Caco-2 (cell line): ENCODE measurements at regions not wholly inside any gene's neighbourhood (a gene's known extent, or its start where the extent isn't known, plus 50 kb on each side); places are given as distances from the start of the nearest gene placed in this dataset.

ENCODE experiments used
- BruUV-seq: library from RNA; stranded (reverse); fragments of 400-500 nt; replicated peaks from 2 replicates; lab custom pipeline; 2021; lab: Mats Ljungman, UMichigan
- CTCF ChIA-PET: fragments of 300-600 bp; sonication (Branson Sonifier 250); formaldehyde crosslinking; loops from one replicate; lab custom pipeline; 2022; ENCODE audit warnings: antibody characterized with exemption; lab: Charles Lee
- POLR2A ChIA-PET: fragments of 300-600 bp; sonication (Branson Sonifier 250); formaldehyde crosslinking; loops from one replicate; lab custom pipeline; 2022; ENCODE audit warnings: antibody characterized with exemption; lab: Charles Lee
- DNase-seq, 2 experiments: peaks; one replicate each; pipeline versions ENCODE4 v3.0.0 to v3.0.0-alpha.2; 2020 to 2022
- H3K27me3 ChIP-seq: replicated peaks from 2 replicates; pipeline ENCODE4 v1.6.0; 2011; ENCODE audit warnings: low read length; ENCODE audit not compliant: control insufficient read depth, insufficient read depth
- H3K36me3 ChIP-seq: 2 replicates; pipeline ENCODE4 v1.5.1; 2011; ENCODE audit warnings: low read length; ENCODE audit not compliant: control insufficient read depth, insufficient read depth
- H3K4me1 ChIP-seq: fragments of 250-450 bp; sonication (Bioruptor Pico); 2 replicates; pipeline ENCODE4 v1.5.1; 2020; ENCODE audit warnings: mild to moderate bottlenecking
- H3K4me3 ChIP-seq: 2 replicates; pipeline ENCODE4 v1.5.1; 2011; ENCODE audit warnings: low read depth, mild to moderate bottlenecking, control low read depth, low read length
- H3K9me3 ChIP-seq: fragments of 250-450 bp; sonication (Bioruptor Pico); 2 replicates; pipeline ENCODE4 v1.5.1; 2020; ENCODE audit warnings: mild to moderate bottlenecking, moderate library complexity
- H3K27ac Mint-ChIP-seq: one replicate; pipeline ENCODE4 v1.8.0; 2022; ENCODE audit warnings: mixed read lengths; ENCODE audit not compliant: unreplicated experiment
- H3K27me3 Mint-ChIP-seq: one replicate; pipeline ENCODE4 v1.8.0; 2022; ENCODE audit warnings: mixed read lengths; ENCODE audit not compliant: insufficient read depth, unreplicated experiment
- H3K36me3 Mint-ChIP-seq: one replicate; pipeline ENCODE4 v1.8.0; 2022; ENCODE audit warnings: mild to moderate bottlenecking, mixed read lengths; ENCODE audit not compliant: insufficient read depth, unreplicated experiment
- H3K4me1 Mint-ChIP-seq: one replicate; pipeline ENCODE4 v1.8.0; 2022; ENCODE audit warnings: low read depth, mixed read lengths; ENCODE audit not compliant: unreplicated experiment
- H3K4me3 Mint-ChIP-seq: one replicate; pipeline ENCODE4 v1.8.0; 2022; ENCODE audit warnings: mild to moderate bottlenecking, moderate library complexity, mixed read lengths; ENCODE audit not compliant: unreplicated experiment
- H3K9me3 Mint-ChIP-seq: one replicate; pipeline ENCODE4 v1.8.0; 2022; ENCODE audit warnings: mixed read lengths; ENCODE audit not compliant: unreplicated experiment
- CTCF ChIP-seq, 2 experiments: fragments of 200-600 bp in 1 of 2; IDR thresholded peaks; 1 replicate in 1 of 2; 2 replicates in 1 of 2; pipeline versions ENCODE4 v1.5.1 to v1.8.0; 2011 to 2022; ENCODE audit warnings: antibody characterized with exemption in 1 of 2, control low read depth in 1 of 2, inconsistent platforms in 1 of 2, low read depth in 1 of 2, low read length in 1 of 2, mild to moderate bottlenecking in 1 of 2, moderate library complexity in 1 of 2; ENCODE audit not compliant: insufficient read depth in 1 of 2, severe bottlenecking in 1 of 2, unreplicated experiment in 1 of 2
- intact Hi-C: fragments of 100-400 bp; cut with micrococcal nuclease; formaldehyde crosslinking; loops from one replicate; pipeline ENCODE4 v1.10.0; 2022; ENCODE audit not compliant: unreplicated experiment

- Histone ChIP-seq H3K36me3 (no peaks in the 10 kb centered on the region), H3K4me3 (no peak overlapping the region), H3K9me3 (no peaks in the 10 kb centered on the region), H3K4me1 (no peaks in the 10 kb centered on the region), H3K27me3 (no peaks in the 10 kb centered on the region)
- no TSS peak for BruUV-seq
- Mint-ChIP-seq H3K27ac (no peak overlapping the region), H3K4me3 (no peak overlapping the region), H3K36me3 (no peaks in the 10 kb centered on the region), H3K27me3 (peaks cover 2% of the 10 kb centered on the region), H3K9me3 (no peaks in the 10 kb centered on the region), H3K4me1 (no peaks in the 10 kb centered on the region)
- ChIA-PET POLR2A (no interaction called here), CTCF (interaction anchor here (0.6 kb wide), 1 partner anchor 1150 kb away, joined by 3 read pairs; no protein-coding TSS in a partner anchor)
- intact Hi-C loops, result no loop called here
- TF ChIP-seq CTCF (IDR thresholded peaks at IDR 0.05; ENCODE audit: insufficient read depth in 1 of 2, low read depth in 1 of 2, low read length in 1 of 2, severe bottlenecking in 1 of 2, unreplicated experiment in 1 of 2), result no peak
- DNase-seq, result no peak
Measured at GRCh38 chr4:14856062-14856933, 146.0 kb upstream of the CPEB2 start.

- Histone ChIP-seq H3K9me3 (no peaks in the 10 kb centered on the region), H3K36me3 (no peaks in the 10 kb centered on the region), H3K4me3 (no peak overlapping the region), H3K27me3 (no peaks in the 10 kb centered on the region), H3K4me1 (no peaks in the 10 kb centered on the region)
- no peak for DNase-seq
- BruUV-seq, result no TSS peak
- no peak overlapping the region for H3K27ac Mint-ChIP-seq
- H3K9me3 Mint-ChIP-seq, result no peaks in the 10 kb centered on the region
- H3K4me3 Mint-ChIP-seq, result no peak overlapping the region
- no peaks in the 10 kb centered on the region for H3K4me1 Mint-ChIP-seq
- ChIA-PET CTCF (no interaction called here), POLR2A (no interaction called here)
- intact Hi-C loops, result no loop called here
- peaks cover 2% of the 10 kb centered on the region for H3K27me3 Mint-ChIP-seq
- H3K36me3 Mint-ChIP-seq, result no peaks in the 10 kb centered on the region
- TF ChIP-seq CTCF (IDR thresholded peaks at IDR 0.05; ENCODE audit: insufficient read depth in 1 of 2, low read depth in 1 of 2, low read length in 1 of 2, severe bottlenecking in 1 of 2, unreplicated experiment in 1 of 2), result no peak
Measured at GRCh38 chr4:14856934-14857235, 145.4 kb upstream of the CPEB2 start.

- H3K4me3 Mint-ChIP-seq, result no peak overlapping the region
- Histone ChIP-seq H3K4me1 (no peaks in the 10 kb centered on the region), H3K9me3 (no peaks in the 10 kb centered on the region), H3K27me3 (no peaks in the 10 kb centered on the region), H3K36me3 (no peaks in the 10 kb centered on the region), H3K4me3 (no peak overlapping the region)
- no peaks in the 10 kb centered on the region for H3K36me3 Mint-ChIP-seq
- H3K27me3 Mint-ChIP-seq, result peaks cover 2% of the 10 kb centered on the region
- DNase-seq, result no peak
- CTCF ChIA-PET, result no interaction called here
- intact Hi-C loops, result no loop called here
- POLR2A ChIA-PET, result no interaction called here
- H3K9me3 Mint-ChIP-seq, result no peaks in the 10 kb centered on the region
- H3K27ac Mint-ChIP-seq, result no peak overlapping the region
- BruUV-seq, result no TSS peak
- no peak for TF ChIP-seq CTCF (IDR thresholded peaks at IDR 0.05; ENCODE audit: insufficient read depth in 1 of 2, low read depth in 1 of 2, low read length in 1 of 2, severe bottlenecking in 1 of 2, unreplicated experiment in 1 of 2)
- H3K4me1 Mint-ChIP-seq, result no peaks in the 10 kb centered on the region
Measured at GRCh38 chr4:14857475-14857874, 144.8 kb upstream of the CPEB2 start.
